NCI-H2107 (cell line): ENCODE measurements at regions not wholly inside any gene's neighbourhood (a gene's known extent, or its start where the extent isn't known, plus 50 kb on each side); places are given as distances from the start of the nearest gene placed in this dataset.
"Not testable (repeated sequence)": the region's sequence is repeated elsewhere in the genome, so short reads cannot be mapped to it uniquely, and the experiment has no call there.

ENCODE experiments used
- DNase-seq: peaks from one replicate; lab custom pipeline; 2025; lab: John Stamatoyannopoulos, UW

GRCh38 chr18:6525604-6526003 is 110.9 kb upstream of the L3MBTL4 start:
- DNase-seq = no peak

DNA sequence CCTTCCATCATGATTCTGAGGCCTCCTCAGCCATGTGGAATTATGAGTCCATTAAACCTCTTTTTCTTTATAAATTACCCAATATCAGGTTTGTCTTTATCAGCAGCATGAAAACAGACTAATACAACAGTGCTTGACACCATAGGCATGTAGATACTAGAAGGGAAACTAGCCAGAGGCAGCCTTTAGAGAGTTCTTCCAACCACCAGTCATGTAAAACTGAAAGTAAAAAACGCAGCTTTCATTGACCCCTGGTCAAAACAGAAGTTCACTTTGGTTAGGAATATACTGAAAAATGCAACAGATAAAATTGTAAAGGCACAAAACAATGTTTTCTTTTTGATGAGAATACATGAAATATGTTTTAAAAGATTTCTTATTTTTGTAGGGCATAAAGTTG is 122.8 kb upstream of the L3MBTL4 start:
- DNase-seq = no peak

DNA sequence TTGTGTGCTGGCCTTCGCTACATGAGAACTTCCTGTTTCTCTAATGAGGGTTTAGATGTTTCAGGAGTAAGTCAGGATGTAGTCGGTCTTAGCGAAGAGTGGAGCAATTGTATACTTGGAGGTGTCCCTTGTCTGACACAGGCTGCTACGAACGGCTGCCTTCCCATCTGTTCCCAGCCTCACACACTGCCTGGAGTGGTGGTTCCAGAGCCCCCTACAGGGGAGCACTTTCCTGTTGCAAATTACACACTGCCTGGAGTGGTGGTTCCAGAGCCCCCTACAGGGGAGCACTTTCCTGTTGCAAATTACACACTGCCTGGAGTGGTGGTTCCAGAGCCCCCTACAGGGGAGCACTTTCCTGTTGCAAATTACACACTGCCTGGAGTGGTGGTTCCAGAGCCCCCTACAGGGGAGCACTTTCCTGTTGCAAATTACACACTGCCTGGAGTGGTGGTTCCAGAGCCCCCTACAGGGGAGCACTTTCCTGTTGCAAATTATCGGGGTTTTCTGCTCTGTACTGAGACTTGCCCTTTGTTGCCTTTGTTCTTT is 126.5 kb upstream of the L3MBTL4 start:
- not testable (repeated sequence) for DNase-seq

DNA sequence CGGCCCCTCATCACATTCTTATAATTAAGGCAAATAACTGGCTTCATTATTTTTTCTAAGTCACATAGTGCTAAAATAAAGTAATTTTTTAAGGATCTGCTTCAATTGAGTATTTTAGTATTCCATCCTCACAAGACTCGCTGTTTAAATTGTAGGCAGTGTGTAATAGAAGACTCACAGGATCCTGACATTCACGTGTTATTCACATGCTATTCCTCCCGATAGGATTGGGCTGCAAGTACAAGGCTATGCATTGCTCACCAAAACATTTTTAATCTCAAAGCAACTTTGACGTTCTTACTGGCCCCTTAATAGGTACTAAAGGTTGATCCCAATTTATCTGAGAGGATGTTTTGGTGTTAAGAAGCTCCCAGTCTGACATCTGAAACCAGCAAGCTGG is 127.6 kb upstream of the L3MBTL4 start:
- DNase-seq = no peak

GRCh38 chr18:6543330-6543908 is 128.7 kb upstream of the L3MBTL4 start:
- no peak for DNase-seq

- no peak for DNase-seq
These were observed 131.5 kb upstream of the L3MBTL4 start for GRCh38 chr18:6546229-6546628.

DNA sequence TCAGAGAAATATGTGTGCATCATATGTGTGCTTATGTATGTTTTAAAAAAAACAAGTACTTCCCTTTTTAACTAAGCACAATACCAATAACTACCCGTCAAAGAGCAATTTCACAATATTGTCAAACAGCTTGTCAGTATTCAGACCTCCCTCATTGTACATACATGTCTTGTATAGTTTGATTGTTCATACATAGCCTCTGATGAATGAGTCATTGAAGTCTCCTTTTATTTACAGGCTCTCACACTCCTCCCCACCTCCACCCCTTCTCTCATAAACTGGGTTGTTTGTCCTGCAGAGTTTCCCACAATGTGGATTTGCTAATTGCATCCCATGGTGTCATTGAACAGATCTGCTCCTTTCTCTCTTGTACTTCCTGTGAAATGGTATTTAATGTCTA is 132.8 kb upstream of the L3MBTL4 start:
- DNase-seq = no peak

DNA sequence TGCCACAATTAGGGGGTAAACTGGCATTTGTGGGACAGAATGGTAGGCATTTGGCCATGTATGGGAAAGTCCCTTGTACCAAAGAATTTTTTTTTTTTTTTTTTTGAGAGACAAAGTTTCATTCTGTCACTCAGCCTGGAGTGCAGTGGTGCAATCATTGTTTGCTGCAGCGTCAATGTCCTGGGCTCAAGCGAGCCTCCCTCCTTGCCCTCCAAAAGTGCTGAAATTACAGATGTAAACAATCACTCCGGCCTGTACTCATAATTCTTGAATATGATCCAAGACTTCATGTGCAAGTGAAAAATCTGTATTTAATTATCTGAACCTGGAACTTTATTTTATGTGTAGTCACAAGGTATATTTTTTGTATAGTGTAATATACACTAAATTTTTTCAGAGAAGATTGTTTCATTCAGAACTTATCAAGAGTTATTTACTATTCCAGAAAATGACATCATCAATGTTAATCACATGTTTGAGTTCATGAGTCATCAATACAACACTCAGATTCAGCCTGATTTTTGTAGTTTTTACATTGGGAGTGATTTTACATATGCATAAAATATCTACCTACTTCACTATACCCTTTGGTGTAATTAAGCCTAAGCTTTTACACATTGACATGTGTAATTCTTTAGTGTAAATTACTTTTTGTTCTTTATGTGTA is 138.7 kb upstream of the L3MBTL4 start:
- DNase-seq = no peak

GRCh38 chr18:6557057-6557769 is 142.5 kb upstream of the L3MBTL4 start:
- DNase-seq = no peak

- no peak for DNase-seq
These were observed 143.1 kb upstream of the L3MBTL4 start for GRCh38 chr18:6557770-6558248.

DNA sequence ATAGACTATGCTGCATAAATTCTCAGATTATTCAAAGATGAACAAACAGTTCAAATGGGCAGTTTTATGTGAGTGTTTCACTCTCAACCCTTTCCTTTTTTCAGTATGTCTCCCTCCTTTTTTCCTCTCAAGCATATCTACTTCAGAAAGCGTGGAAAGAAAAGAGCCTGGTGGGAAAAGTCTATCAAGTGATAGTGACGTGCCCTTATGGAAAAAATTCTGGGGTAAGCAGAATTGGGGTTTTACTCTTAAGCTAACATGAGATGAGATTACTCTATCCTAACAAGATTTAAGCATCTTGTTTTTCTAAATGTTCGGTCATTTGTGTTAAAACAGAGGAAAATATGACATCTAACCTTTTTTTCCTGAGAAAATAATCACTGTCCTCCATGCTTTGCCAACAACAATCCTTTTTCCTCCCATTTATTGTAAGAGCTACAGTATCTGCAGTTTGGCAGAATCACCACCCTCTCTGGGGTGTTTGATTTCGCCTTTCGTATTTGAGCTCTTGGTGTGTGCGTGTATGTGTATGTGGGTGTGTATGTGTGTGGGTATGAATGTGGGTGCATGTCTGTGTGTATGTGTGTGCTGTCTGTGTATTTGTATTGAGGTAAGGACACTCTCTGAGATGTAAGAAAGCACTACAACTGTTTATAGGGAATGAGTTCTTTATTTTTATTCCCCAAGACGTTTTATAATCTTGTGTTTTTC is 143.9 kb upstream of the L3MBTL4 start:
- no peak for DNase-seq

DNA sequence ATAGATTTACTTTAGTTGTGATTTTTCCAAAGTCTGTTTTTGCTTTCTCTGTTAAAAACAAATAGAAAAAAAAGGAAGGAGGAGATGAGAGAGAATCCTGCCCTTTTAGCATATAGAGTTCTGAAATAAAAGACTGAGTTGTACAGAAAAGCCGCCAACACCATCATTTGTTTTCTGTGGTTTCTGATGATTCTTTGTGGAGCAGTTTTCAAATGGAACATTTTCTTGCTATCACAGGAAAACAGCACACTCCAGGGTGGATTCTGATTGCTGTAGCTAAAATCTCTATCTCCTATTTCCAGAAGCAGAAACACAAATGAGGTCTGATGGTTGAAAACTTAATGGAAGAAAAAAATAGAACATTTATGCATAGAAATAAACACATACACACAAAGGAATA is 144.6 kb upstream of the L3MBTL4 start:
- no peak for DNase-seq

DNA sequence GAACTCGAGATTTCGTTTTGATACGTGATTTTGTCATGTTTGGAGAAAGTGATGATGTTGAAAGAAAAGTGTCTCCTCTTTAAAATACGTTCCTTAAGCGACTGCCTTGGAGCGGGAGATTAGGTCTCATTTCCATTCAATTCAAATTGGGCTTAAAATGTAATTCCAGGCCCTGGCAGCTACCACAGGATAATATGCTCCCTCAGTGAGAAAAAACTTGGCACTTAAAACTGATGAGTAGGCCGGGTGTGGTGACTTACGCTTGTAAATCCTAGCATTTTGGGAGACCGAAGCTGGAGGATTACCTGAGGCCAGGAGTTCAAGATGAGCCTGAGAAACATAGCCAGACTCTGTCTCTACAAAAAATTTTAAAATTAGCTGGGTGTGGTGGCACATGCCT is 146.3 kb upstream of the L3MBTL4 start:
- no peak for DNase-seq

DNA sequence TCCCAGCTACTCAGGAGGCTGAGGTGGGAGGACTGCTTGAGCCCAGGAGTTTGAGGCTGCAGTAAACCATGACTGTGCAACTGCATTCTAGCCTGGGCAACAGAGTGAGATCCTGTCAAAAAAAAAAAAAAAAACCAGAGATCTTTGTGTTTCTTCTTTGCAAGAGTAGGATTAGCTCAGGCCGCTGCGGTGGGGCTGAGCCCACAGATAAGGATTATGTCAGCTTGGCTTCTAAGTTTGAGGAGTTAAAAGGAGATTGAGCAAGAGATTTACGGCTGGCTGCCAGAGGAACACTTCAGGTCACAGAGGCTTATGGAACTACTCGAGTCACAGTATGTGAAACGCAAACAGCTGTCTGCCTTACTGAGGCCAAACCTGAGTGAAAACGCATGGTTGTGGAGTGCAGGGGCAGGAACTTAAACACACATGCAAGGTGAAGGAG is 146.7 kb upstream of the L3MBTL4 start:
- no peak for DNase-seq

GRCh38 chr18:6561862-6562291 is 147.2 kb upstream of the L3MBTL4 start:
- DNase-seq = no peak

DNA sequence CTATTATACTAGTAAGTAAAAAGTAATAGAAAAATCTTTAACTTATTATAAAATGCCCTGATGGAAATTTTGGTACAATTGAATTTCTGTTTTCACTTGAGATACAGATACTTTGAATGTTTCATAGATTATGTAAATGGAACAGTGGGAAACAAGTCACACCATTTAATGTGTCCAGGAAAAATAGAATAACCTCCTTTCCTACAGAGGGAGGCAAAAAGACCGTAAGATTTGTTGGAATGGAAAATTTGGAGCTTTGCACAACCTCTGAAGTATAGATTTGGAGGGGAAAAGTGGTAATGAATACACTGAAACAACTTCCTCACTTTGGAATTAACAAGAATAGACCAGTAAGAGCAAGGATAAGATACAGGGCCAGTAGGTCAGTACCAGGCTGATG is 149.2 kb upstream of the L3MBTL4 start:
- DNase-seq = no peak

DNA sequence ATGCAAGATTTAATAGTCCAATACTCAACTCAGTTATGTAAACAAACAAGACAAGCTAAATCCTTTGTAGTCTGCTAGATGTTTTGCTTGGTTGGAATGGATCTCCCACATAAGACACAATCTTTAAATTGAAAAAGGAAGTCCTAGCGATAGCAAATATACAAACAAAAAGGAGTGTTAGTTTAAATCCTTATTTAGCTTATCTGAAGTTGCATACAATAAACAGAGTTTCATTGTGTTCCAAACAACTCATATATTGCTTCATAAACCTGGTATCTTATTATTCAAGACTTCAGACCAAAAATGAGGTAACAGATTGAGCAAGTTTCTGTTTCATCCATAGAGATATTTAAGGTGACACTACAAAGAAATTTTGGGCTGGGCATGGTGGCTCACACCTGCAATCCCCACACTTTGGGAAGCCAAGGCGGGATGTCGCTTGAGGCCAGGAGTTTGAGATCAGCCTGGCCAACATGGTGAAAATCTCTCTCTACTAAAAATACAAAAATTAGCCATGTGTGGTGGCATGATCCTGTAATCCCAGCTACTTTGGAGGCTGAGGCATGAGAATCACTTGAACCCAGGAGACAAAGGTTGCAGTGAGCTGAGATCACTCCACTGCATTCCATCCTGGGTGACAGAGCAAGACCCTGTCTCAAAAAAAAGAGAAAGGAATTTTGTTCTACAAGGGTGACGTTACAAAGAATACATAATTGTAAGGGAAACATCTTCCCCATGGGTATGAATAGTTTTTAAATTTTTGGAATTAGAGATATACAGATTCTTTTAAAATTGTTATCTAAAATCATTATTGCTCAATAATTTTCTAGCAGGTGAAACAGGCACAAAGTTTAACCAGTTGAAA is 150.5 kb upstream of the L3MBTL4 start:
- DNase-seq = no peak

DNA sequence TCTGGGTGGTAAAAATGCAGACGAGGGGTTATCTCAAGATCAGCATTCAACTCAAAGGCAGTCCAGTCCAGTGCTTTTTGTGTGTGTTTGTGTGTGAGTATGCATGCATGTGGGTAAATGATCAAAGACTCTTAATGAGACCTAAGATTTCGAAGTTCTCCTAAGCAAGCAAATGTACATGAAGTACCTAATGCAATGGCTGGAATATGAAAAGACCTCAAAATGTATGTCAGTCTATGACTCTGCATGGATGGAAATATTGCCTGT is 151.0 kb upstream of the L3MBTL4 start:
- no peak for DNase-seq

- DNase-seq = no peak
These were observed 151.7 kb upstream of the L3MBTL4 start for GRCh38 chr18:6566338-6566911.

- no peak for DNase-seq
These were observed 155.1 kb upstream of the L3MBTL4 start for GRCh38 chr18:6569813-6570212.

DNA sequence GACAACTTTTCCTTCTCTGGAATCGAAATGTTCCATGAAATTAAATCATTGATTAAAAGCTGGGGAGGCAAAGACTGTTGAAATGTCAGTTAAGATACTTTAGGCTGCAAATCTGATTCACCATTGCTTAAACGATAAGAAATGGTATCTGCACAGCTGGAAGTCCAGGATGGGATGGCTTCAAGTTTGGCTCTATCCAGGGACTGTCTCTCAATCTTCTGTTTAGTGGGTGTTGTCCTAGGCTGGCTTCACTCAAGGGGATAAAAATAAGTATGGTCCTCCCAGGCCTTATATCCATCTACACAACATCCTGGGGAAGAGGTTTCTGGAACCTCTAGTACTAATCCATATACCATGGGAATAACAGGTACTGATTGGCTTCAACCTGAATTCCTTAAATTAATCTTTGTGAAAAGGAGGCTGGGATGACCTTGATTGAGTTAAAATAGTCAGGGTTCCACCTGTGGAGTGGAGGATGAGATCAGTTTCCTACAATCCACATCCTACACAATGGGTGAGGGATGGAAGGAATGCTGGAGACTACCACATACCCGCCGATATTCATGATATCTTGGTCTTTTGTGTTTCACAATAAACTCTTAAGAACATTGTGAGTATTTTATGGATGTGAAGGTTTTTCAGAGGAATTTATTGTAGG is 156.0 kb upstream of the L3MBTL4 start:
- no peak for DNase-seq
